Activated T-cell treated with anti-CD3 and anti-CD28 coated beads for 1 hour (primary cell): ENCODE measurements at regions not wholly inside any gene's neighbourhood (a gene's known extent, or its start where the extent isn't known, plus 50 kb on each side); places are given as distances from the start of the nearest gene placed in this dataset.

Experiments
- DNase-seq: peaks from one replicate; pipeline ENCODE4 v3.0.0-alpha.2; 2020; ENCODE audit warnings: low read depth

DNA sequence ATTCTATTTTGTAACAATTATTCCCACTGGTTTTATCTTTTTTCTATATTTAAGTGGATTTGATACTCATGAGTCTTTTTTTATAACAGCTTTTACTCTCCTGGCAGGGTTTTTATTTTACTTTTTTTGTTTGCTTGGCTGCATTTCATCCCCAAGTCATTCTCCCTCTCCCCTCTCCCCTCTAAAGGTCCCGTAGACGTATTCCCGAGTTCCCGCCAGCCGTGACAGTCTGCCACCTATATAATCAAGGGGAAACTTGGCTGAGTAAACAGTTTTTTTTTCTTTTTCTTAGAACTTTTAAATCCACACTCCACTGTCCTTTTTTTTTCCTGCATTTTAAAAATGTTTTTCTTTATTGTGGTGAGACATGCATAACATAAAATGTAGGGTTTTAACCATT lies 433.1 kb upstream of the HS6ST1 start:
- no peak for DNase-seq

DNA sequence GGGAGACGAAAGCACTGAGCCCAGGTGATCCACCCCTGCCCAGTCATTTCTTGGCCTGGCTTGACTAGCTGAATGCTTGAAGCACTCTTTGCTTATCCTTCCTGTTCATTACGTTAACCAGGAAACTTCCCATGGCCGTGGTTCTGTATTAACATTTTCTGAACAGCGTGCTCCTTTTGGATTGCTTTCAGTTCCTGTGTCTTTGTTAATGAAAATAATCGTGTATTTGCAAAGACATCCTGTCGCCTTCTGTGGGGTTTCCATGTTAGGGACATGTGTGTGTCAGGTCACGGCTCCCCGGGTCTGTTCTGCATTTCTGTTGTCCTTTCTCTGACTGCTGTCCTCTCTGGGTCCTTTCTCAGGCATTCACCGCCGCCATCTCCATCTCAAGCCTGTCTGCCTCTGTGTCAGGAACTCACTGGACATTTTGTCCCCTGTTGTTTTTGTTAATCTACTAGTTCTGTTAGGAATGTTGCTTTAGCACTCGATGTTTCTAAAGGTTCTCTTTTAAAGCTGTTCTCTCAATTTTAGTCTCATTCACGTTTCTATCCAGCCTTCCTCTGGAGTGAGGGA lies 434.1 kb upstream of the HS6ST1 start:
- DNase-seq, result no peak

DNA sequence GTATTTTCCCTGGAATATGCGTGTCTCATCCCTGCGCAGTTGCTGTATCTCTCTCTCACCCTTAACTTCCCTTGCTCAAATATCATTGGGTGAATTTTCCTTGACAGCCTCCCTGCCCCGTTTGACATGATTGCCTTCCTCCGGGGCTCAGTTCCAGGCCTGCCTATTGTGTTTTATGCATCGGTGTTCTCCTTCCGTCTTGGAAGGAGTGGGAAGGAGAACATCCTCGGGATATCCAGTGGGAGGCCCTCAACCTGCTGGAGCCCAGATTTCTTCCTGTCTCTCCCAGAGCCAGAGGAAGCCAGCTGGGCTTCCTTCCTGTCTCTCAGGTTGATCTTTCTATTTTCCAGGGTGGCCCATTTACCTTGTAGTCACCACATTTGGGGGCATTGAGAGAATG lies 434.7 kb upstream of the HS6ST1 start:
- no peak for DNase-seq

DNA sequence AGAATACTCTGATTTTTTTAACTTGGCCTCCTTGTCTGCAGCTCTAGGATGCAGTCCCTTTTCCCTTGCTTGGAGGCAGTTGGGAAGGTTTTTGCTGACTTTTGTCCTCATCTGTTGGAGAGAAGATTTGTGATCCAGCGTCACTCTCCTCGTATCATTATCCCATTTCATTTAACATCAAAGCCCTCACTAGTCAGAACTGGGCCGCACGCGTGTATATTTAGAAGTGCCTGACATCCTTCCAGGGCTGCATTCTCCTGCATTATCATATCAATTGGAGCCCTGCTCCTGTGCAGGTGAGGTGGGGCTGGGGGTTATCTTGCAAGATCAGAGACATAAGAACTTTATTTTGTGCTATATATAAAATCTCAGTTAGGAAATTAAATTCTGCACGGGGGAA lies 435.1 kb upstream of the HS6ST1 start:
- no peak for DNase-seq

DNA sequence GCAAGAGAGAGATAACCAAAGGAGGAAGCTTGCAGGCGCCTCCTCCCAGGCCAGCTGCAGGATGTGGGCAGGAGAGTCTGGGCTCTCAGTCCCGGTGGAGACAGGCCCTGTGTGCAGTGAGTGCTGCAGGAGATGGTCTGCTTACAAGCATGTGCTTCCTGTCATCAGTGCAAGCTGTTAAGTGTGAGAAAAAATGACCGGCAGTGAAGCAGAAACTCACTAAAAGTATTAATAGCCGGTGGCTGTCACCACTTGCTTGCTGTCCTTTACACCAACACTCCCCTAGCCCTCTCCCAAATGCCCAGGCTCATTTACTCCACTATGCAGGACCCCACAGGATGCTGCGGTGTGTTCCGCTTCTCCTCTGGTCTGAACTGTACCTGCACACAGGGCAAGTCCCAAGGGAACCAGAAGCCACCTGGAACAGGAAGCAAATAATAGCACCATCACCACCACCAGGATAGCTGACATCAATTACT lies 435.6 kb upstream of the HS6ST1 start:
- no peak for DNase-seq

DNA sequence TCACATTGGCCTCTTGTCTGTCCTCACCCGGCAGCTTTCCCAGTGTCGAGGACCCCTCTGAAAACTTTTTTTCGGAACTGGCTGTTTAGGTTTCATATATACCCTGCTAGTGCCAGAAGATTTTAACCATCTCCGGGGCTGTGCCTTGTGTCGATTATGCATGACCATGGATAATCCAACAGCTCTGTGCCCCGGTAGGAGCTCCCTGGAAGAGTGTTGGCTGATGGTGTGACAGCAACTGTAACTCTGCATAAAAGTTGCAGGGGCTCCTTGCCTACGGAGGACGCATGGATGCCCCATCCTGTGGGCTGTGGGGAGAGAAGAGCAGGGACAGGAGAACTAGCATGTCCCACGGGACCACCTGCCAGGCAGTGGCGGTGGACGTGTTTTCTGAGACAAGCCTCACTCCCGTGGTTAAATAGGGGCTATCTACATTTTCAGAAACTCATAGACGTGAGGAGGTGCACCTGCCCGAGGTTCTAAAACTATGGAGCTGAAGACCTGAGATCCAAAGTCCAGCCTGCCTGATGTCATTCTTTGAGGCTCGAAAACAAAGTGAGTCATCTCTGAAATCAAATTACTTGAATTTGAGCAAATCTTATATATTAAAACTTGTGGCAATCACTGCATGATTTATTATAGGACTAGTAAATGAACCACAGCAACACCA lies 437.2 kb upstream of the HS6ST1 start:
- no peak for DNase-seq

DNA sequence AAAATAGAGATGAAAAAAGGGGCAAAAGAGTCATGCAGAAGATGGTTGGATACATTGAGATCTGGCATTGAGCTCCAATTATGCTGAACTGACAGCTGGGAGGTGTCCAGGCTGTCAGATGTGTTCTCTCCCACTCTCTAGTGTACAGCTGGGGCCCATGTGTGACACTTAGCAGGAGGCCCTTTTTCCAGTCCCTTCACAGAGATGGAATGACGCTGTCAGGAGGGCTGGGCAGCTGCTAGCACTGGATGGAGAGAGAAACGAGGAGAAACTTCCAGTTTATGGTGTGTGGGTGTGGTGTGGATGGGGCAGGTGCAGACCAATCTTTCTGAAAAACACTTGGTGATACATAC lies 437.7 kb upstream of the HS6ST1 start:
- no peak for DNase-seq

DNA sequence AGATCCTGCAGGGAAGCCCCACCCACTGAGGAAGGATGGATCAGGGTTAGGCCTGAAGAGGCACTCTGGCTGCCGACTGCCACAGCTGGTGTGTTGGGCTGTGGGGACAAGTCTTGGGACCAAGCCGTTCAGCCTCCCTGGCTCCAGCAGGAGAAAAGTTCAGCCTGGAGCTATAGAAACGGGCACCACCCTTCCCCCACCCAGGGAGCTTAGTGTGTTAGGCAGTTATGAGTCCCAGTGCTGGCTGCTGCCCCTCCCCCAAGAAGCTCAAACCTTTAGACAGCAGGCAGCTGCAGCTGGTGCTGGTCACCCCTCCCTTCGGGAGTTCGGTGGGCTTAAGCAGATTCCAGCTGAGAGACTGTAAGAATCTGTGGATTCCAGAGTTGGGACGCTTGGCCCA lies 447.1 kb upstream of the HS6ST1 start:
- no peak for DNase-seq

DNA sequence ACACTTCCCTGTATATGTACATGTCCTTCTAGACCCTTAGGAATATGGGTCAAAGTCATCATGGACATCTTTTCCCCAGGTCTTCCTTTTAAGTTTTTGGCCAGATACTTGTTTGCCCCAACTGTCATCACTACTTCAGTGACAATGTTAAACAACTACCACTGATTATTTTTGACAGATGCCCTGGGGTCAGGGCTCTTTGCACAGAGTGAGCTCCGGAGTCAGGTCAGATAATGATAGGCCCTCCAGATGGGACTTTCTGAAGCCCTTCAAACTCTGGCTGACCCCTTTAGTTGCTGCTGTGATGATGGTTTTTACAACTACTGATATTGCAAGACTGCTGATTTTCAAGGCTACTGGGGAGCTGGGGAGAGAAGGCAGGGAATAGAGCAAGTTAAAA lies 449.4 kb upstream of the HS6ST1 start:
- DNase-seq, result no peak

DNA sequence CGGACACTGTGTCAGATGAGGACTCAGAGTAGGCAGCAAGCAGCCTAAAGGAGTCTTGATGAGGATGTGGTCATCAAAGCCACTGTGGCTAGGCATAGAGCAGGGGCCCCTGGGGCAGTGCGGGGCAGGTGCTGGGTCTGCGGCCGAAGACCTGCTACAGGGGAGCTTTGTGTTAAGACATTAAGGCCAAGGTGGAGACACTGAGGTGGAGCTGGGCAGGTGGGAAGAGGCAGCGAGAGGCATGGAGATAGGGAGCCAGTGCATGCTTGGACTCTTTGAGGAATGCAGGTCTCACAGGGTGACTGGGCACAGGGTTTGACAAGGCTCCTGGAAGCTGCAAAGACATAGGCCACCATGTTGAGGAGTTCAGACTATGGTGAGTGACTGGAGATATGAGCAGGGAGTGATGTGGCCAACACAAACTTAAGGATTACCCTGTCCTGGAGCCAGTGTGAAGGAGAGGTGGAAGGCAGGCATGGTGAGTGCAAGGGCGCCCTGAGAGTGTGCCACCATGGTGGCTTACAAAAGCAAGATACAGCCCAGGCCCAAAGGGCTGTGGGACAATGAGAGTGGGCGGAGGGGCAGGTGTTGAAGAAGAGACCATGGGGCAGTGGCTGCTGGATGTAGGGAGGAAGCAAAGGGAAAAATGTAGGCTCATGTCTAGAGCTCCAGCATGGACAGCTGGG lies 450.9 kb upstream of the HS6ST1 start:
- no peak for DNase-seq

DNA sequence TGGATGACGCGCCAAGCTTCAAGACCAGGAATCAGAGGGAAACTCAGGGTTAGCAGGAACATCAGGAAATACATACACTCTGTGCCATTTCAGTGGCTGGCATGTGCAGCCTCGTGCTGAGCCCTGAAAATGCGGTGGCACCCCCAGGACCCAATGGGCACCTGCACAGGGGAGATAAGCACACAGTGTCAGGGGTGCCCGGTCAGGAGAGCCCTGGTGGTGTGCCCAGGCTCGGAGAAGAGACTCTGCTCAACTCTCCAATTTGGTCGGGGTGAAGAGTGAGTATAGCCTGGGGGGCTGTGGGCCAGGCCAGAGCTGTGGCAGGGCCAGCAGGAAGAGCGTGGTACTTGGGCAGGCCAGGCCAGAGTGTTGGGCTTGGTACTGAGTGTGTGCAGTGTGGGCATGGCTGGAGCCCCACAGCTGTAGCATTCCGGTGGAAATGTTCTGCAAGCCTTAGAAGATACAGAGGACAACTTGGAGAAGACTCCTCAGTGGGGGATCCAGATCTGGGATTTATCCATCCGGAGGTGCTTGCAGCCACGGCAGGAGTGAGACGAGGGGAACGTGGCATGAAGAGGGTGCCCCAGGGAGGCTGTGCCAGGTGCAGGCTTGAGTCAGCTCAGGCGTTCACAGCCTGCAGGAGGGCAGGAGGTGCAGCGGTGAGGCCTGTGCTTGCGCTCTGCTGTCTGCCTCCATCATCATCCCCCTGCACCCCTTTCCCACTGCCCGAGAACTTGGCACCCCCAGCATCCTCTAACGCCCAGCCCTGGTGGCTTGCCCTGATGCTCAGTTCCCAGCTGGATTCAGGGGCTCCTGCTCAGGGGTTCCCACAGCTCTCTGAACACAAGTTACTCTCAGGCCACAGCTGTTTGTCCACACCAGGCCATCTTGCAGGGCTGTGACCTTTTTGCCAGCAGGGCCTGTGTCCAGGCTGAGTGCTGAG lies 451.7 kb upstream of the HS6ST1 start:
- DNase-seq, result no peak

DNA sequence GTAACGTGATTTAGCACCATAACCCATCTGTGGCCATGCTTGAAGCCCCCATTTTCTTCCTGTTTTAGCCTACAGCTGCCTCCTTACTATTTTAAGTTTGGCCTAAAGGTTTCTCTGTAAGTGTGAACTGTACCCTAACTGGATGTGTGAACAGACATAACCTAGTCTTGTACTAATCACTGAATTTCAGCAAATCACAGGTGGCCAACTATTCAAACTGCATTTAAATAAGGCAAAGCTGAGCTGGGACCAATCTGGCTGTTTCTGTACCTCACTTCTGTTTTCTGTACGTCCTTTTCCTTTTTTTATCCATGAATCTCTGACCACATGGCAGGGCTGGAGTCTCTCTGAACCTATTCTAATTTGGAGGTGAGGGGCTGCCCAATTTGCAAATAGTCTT lies 452.7 kb upstream of the HS6ST1 start:
- no peak for DNase-seq

DNA sequence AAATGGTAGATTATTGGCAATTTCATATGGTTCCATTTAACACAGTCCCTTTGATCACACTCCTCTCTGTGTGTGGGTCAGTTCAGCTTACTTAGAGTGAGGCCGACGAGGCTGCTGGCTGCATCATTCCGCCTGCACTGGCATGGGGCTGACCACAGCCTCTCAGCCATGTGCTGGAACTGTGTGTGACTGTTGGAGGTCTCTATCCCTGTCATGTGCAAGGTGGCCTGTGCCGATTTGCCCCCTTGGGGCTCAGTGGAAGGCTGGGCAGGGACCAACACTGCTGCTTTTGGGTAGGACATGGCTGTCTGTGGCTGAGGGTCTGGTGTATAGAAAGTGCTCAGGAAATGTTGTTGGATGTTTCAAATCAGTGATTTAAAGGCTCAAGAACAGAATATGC lies 454.0 kb upstream of the HS6ST1 start:
- no peak for DNase-seq

DNA sequence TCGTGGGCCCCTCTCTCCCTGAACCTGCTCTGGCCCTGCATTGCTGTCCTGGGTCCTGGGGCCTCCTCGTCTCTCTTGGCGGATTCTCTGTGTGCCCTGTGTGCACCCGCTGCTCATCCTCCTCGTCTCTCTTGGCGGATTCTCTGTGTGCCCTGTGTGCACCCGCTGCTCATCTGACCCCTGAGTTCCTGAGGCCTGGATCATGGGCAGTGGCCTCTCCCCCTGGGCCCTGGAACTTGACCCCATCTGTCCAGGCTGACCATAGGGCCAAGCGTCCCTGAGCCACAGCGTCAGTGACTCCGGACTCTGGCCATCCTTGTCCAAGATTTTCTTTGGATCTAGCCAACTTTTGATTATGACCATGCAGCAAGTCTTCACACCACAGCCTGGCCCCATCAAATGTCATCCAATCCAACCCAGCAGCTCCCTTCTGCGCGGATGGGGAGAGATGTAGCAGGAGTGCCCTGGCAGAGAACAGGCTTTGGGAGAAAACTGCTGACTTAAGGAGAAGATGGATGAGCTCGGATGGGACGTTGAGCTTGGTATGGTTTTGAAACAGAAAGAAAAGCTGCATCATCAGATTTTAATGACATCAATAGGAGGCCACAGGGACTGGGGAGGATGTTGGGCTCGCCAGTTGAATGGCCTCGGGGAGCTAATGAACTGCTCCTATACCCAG lies 455.1 kb upstream of the HS6ST1 start:
- DNase-seq, result no peak

DNA sequence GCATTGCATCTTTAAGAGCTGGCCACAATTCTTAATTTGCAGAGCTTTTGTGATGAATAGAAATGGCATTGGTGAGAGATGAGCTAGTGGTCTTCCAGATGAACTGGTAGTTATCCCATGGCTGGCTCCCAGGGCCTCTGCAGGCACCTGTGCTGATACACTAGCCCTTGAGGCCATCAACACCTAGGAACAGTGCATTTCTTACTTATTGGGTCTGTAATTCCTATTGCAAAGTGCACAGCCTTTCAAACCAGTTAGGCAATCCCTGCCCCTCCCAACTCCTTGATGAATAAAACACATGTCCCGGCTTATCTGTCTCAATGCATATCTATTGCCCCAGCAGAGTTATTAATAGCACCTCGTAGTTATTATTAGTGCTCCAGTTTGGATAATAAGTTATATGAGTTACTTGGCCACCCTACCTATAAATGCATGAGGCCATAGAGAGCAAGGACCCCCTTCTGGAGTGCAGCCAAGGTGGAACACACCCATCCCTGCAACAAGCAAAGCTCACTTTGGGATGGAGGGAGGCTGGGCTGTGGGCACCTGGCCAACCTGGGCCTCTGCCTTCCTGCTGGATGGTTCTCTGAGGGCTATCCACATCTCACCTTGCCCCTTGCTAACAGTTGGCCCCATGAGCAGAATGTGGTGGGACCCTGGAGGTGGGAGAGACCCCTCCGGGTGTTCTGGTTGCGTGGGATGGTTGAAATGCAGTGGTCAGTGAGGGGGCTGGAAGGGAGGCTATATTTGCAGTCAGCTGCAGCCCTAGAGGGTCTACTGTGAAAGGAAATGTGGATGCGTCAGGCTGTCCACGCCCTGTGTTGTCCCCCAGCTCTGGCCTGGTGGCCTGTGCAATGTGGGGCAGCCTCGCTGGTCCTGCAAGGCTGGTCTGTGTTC lies 455.9 kb upstream of the HS6ST1 start:
- DNase-seq, result no peak

DNA sequence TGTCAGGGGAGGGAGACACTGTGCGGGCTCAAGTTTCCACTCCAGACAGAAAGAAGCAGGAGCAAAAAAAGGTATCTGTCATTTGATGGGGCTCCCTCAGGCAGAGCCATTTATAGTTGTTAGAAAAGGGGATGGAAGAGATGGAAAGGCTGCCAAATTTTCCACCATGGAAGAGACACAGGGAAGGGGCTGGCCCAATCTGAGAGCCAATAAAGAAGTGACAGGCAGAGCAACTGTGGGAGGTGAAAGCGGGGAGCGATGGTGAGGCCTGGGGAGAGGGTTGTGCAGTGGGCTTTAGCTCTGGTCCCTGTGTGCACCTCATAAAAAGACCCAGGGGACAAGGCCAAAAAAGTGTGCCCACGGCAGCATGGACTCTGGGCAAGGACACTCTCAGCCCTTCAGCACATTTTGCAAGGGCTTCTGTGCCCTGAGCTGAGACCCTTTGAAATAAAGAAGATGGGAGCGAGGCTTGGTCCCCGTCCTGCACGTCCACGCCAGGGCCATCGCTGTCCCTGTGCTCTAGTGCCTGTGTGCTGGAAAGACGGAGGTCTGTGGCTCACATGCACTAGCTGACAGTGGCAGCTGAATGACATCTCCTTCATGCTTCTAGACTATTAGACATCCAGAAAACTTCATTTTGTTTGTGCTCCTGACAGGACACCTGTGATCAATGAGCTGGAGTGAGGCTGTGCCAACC lies 456.7 kb upstream of the HS6ST1 start:
- no peak for DNase-seq

DNA sequence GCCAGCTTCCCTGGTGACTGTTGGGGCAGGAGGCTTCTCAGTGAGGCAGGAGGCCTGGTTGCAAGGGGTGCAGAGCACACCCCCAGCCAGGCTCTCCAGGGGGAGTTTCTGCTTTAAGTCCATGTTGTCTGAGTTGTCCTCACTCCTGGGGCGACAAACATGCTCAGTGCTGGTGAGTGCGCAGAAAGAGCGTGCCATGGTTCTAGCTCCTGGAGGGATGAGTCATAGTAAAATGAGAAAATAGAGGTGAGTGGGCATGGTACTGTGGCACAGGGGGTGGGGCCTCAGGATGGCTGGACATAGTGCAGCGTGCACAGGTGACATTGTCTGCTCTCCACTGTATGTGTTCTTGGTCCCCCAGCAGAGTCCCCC lies 457.2 kb upstream of the HS6ST1 start:
- DNase-seq, result no peak

DNA sequence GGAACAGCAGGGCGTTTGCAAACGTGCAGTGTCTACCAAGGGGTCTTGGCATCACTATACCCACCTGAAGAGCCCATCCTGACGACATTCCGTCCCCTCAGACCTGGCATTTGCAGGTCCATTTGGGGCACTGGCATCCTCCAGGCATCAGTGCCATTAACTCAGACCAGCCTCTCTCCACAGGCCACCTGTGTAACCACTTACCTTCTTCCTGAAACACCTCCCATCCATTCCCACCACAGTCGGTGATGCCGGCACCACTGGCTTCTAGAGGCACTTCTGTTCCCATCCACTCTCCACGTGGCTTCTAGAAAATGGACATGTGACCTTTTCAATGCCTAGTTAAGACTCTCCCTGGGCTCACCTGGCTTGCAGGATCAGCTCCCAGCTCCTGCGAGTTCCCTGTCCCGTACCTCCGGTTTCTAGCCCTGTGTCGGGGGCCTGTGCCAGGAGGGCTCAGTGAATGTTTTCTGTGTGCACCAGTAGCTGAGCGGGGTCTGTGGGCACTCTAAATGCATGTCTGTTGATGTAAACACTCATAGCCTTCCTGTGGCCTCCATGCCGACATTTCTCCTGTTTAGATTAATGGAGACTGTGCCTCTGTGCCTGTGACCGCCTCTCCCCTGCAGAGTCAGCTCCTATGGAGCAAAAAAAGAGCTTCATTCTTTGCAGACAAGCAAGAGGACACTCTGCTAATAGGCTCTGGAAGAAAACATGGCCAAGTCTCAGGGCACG lies 458.0 kb upstream of the HS6ST1 start:
- DNase-seq, result no peak

DNA sequence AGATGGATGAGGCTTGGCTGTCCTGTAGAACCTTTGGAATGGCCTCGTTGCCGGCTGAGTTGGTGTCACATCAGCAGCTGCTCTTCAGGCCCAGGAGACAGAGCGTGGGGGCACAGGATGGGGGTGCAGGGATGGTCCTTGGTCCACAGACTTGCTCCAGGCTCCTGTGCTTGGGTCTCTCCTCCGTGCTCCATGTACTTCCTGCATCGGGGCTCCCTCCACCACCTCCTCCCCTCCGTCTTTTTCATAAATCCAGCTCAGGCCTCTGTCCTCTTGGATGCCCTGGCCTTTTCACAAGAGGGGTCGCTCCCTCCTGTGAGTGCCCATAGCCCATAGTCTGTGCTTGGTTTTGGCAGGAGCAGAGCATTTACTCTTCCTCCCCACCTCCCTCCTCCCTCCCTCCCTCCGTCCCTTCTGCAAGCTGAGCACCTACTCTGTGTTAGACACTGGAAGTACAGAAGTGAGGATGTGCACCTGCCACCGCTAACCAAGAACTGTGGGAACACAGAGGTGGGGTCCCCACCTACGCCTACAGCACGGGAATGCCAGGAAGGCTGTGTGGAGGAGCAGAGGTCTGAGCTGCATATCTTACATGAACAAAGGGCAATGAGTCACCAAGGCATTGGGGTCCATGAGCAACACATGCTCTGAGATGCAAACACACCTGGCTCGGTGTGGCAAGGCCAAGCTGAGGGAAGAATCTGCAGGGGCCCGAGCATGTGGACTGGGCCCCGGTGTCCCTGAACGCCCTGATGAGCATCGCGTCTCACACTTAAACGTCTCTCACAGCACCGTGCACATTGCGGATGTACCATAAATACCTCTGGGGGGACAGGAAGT lies 458.7 kb upstream of the HS6ST1 start:
- no peak for DNase-seq
